Activated CD4-positive, CD25-positive, alpha-beta regulatory T cell treated with anti-CD3 and anti-CD28 coated beads, Interleukin-2, amount 50 U/mL, for 16 hours (primary cell): ENCODE measurements at regions not wholly inside any gene's neighbourhood (a gene's known extent, or its start where the extent isn't known, plus 50 kb on each side); places are given as distances from the start of the nearest gene placed in this dataset.
A peak's percentile ranks its signal among the peaks of the same experiment; 100 is the strongest.

Source experiments
- DNase-seq: peaks from one replicate; pipeline ENCODE4 v3.0.0-alpha.2; 2020; ENCODE audit warnings: low read depth, low spot score

DNA sequence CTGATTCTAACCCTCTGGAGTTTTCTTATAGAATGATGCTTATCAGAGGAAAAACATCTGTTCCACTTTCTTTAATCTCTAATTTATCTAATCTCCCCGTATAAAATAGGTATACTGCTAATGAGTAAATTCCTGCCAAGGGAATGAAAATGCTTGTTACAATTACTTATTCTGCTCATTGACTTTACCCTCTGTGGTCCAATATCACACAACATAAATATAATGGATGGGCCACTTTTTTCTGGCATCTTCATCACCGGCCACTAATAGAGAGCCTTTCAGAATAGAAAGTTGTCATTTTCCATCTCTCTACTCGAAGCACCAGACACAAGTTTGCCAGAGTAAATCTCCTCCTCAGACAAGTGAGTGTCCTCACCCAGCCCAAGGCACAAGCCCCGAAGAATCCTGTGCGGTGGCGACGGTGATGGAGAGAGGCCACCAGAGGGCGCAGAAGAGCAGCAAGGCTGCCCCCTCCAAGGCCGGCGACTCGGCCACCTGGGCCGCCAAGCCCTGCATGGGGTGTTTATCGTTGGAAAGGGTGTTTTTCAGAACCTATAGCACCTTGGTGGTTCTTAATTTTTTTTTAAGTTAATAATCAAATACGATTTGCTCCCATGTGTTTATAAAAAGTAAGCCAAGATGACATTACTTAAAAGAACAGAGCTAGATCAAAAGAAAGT lies 212.9 kb upstream of the ARID1B start:
- peak; percentile 52 for DNase-seq

DNA sequence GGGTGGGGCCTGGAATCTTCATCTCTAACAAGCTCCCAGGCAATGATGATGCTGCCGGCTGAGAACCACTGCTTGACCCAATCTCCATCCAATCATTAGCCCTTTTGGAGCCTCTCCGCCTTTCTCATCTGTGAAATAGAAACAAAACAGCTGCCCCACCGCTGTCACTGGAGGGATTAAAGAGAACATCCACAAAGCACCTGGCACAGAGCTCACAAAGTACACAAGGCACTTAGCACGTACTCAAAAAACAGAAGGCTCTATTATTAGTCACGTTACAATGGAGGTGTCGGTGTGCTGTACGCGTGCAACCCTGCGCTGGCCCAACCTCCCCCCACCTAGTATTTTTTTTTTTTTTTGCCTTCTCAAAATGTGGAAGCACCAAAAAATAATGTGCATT lies 213.5 kb upstream of the ARID1B start:
- no peak for DNase-seq

DNA sequence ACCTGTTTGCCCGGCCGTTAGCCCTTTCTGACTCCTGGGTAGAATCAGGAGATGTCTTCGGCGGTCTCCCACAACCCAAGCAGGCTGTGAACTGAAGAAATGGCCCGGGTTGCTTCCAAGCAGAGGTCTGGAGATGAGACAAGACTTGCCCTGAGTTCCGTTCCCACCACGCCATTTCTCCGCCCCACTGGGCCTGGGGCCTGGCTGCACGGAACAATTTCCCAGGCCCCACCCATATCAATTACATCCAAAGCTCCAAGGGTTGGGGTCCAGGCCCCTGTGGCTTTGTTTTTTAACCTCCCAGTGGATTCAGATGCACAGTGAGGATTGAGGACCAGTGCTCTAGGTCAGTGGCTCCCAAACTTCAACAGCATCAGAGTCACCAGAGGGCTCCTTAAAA lies 214.5 kb upstream of the ARID1B start:
- DNase-seq = no peak

GRCh38 chr6:156562019-156562418 lies 215.2 kb upstream of the ARID1B start:
- no peak for DNase-seq

DNA sequence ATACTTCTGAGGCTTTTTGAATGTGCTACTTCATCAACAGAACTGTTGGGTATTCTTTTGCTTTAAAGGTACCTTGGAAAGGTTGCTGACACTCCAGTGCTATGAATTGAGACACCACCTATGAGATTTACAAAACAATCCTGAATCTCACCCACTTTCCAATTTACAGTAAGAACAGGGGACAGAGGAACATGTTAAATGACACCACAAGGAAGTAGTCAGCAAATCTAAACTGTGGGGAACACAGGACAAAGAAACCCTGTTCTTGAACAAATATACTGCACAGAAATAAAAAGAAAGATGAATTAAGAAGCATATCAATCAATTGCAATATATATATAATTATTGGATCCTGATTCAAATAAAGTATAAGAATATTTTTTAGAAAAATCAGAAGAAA lies 216.7 kb upstream of the ARID1B start:
- no peak for DNase-seq

GRCh38 chr6:156559162-156559690 lies 218.0 kb upstream of the ARID1B start:
- DNase-seq = no peak

DNA sequence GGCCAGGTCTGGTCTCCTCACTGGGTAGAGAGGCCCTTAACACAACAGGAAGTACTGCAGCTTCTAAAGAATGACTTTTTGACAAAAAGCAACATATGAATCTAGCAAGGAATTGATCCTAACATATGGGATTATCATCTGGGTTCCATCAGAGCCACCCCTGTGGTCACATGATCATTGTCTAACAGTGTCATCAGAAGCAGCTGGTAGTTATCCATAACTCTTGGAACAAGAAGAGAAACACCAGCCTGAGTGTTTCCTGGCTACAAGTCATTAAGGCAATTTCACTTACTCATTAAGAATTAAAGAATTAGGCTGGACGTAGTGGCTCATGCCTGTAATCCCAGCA lies 219.3 kb upstream of the ARID1B start:
- DNase-seq = no peak

GRCh38 chr6:156557251-156557910 lies 219.8 kb upstream of the ARID1B start:
- DNase-seq = no peak

DNA sequence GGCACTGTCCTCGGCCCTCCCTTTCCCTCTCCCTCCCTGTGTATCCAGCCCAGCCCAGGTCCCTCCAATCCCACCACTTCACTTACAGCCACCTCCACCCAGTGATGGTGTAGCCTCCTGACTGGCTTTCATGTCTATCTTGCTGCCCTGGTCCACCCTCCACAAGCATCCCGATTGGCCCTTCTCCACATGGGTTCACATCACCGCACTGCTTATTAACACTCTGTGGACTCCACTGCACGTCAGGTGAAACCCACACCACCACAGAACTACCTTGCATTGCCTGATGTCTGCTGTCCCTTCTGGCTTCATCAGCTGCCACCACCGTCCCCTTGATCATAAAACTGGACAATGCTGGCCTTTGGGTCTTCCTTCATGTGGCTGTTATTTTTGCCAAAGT lies 220.4 kb upstream of the ARID1B start:
- DNase-seq = no peak

- DNase-seq = no peak
These were observed 222.1 kb upstream of the ARID1B start for GRCh38 chr6:156555116-156555515.

GRCh38 chr6:156554160-156554559 lies 223.0 kb upstream of the ARID1B start:
- DNase-seq = no peak

GRCh38 chr6:156552849-156553248 lies 224.3 kb upstream of the ARID1B start:
- no peak for DNase-seq

- no peak for DNase-seq
These were observed 226.2 kb upstream of the ARID1B start for GRCh38 chr6:156550949-156551348.

GRCh38 chr6:156545931-156546330 lies 231.2 kb upstream of the ARID1B start:
- no peak for DNase-seq

DNA sequence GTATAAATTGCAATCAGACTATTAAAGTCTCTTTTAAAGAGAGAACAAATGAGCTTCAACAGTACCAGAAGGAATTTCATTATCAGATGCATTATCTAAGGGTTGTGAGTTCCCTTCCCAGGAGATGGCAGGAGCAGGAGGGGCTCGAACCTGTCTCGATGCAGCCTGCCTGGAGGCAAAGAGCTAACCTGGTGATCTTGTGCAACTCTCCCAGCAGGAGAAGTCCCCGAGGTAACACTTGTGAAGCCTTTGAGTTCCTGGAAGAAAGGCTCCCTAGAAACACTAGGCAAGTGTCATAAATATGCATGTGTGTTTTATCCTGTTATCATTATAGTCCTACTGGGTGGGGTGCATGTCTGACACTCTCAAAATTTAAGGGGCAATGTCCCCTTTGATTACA lies 232.2 kb upstream of the ARID1B start:
- no peak for DNase-seq

DNA sequence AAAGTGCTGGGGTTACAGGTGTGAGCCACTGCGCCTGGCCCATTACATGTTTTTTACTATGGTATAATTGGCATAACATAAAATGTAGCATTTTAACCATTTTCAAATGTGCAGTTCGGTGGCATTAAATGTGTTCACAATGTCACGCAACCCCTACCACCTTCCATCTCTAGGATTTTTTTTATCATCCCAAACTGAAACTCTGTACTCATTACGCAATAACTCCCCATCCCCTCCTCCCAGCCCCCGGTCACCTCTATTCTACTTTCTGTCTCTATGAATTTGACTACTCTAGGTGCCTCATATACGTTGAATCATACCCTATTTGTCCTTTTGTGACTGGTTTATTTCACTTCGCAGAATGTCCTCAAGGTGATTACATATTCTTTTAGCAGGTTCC lies 233.1 kb upstream of the ARID1B start:
- no peak for DNase-seq

GRCh38 chr6:156543431-156543830 lies 233.7 kb upstream of the ARID1B start:
- DNase-seq = no peak

DNA sequence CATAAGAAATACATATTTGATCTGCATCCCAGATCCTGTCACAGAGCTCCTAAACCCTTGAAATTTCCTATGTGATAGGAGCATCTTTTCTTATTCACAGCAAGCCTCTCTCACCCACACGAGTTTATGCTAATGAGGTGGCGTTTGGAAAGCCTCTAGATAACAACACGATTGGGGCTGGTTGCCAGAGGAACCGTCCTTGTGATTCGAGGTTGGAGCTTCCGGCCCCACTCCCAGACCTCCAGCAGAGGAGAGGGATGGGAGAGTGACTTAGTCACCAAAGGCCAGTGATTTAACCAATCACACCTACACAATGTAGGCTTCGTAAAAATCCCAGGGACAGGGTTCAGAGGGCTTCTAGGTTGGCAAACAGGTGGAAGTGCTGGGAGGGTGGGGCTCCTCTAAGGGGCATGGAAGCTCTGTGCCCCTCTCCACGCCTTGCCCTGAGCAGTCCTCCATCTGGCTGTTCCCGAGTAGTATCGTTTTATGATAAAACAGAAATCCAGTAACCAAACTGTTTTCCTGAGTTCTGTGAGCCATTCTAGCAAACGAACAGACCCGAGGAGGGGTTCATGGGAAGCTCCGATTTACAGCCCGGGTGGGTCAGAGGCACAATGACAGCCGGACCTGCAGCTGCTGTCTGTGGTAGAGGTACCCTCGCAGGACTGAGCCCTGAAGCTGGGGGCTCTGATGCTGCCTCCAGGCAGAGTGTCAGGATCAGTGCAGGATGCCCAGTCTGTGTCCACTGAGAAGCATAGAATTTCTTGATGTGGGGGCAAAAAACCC lies 238.1 kb upstream of the ARID1B start:
- no peak for DNase-seq

DNA sequence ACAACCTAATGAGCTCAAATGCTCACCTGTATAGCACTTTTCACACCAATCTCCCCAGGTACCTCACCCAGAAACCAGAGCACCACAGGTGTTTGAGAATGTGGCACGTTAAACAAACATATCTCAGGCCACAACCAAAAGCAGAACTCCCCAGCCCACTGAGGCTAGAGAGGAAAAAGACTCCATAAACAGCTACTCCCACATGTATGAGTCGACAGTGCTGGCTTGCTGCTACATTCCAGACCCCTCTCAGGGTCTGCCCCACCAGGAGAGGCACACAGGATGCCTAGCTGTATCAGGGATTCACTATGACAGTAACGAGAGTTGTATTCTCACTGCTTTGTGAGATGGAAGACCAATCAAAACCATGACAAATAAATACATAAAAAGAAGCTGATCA lies 242.6 kb upstream of the ARID1B start:
- DNase-seq = no peak

GRCh38 chr6:156533872-156534524 lies 243.2 kb upstream of the ARID1B start:
- no peak for DNase-seq

- DNase-seq = no peak
These were observed 251.1 kb upstream of the ARID1B start for GRCh38 chr6:156526081-156526480.

DNA sequence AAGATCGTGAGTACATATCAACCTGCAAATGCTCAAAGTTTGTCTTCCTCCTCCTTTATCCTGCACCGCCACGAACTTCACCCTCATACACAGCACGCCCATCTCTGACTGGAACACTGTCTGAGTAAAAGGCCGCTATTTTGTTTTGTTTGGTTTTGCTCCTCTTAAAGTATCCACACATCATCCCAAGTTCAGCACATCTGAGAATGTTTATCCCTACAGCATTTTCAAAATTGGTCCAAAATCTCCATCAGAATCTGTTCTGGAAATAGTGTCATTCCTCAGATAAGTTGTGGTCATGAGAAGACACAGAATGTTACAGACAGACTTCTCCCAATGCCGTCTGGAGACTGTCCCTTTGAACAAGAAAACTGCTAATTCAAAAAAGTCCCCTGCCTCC lies 251.6 kb upstream of the ARID1B start:
- no peak for DNase-seq
